OCI-LY1 (cell line): ENCODE measurements at regions not wholly inside any gene's neighbourhood (a gene's known extent, or its start where the extent isn't known, plus 50 kb on each side); places are given as distances from the start of the nearest gene placed in this dataset.

Source experiments
- CTCF ChIP-seq: fragments of 200-600 bp; sonication (generic), shearing (Covaris generic); IDR thresholded peaks from 2 replicates; pipeline ENCODE4 v1.5.1; 2017; ENCODE audit warnings: mild to moderate bottlenecking, antibody characterized with exemption, low read length, moderate library complexity, mixed read lengths
- EZH2 ChIP-seq: fragments of 200-600 bp; sonication (generic), shearing (Covaris generic); IDR thresholded peaks from 2 replicates; pipeline ENCODE4 v1.8.0; 2017; ENCODE audit warnings: borderline replicate concordance, mixed run types, mild to moderate bottlenecking, antibody characterized with exemption, low read length, moderate library complexity, mixed read lengths

- no peak for TF ChIP-seq CTCF
- TF ChIP-seq EZH2, result no peak
These were observed 154.8 kb upstream of the RAB4A start for GRCh38 chr1:229116114-229116513.
